ENCODE measurements at regions not wholly inside any gene's neighbourhood (a gene's known extent, or its start where the extent isn't known, plus 50 kb on each side); places are given as distances from the start of the nearest gene placed in this dataset.

GRCh38 chr12:98422359-98422758 is 93.0 kb upstream of the TMPO start:
- H3K27ac Mint-ChIP-seq: no peak overlapping the region
- peaks cover 34% of the 10 kb centered on the region for H3K4me1 Mint-ChIP-seq (ENCODE audit: low read depth)
- no peaks in the 10 kb centered on the region for H3K27me3 Mint-ChIP-seq
- intact Hi-C loops (cut with micrococcal nuclease): loop anchor here (10.0 kb wide), 1 partner anchor 52 kb away; no protein-coding TSS in a partner anchor
- H3K4me3 Mint-ChIP-seq: no peak overlapping the region
- no peaks in the 10 kb centered on the region for H3K36me3 Mint-ChIP-seq (ENCODE audit: low read depth)
- no peaks in the 10 kb centered on the region for H3K9me3 Mint-ChIP-seq

GRCh38 chr12:98422812-98423211 is 92.6 kb upstream of the TMPO start:
- Mint-ChIP-seq H3K4me1 (ENCODE audit: low read depth) (peaks cover 29% of the 10 kb centered on the region), H3K9me3 (no peaks in the 10 kb centered on the region), H3K4me3 (no peak overlapping the region), H3K36me3 (ENCODE audit: low read depth) (no peaks in the 10 kb centered on the region), H3K27me3 (no peaks in the 10 kb centered on the region), H3K27ac (no peak overlapping the region)
- intact Hi-C loops (cut with micrococcal nuclease): loop anchor here (10.0 kb wide), 1 partner anchor 52 kb away; no protein-coding TSS in a partner anchor

- H3K9me3 Mint-ChIP-seq: no peaks in the 10 kb centered on the region
- H3K27me3 Mint-ChIP-seq: no peaks in the 10 kb centered on the region
- H3K36me3 Mint-ChIP-seq (ENCODE audit: low read depth): no peaks in the 10 kb centered on the region
- intact Hi-C loops (cut with micrococcal nuclease): loop anchor here (10.0 kb wide), 1 partner anchor 51 kb away; no protein-coding TSS in a partner anchor
- H3K27ac Mint-ChIP-seq: no peak overlapping the region
- H3K4me1 Mint-ChIP-seq (ENCODE audit: low read depth): peaks cover 18% of the 10 kb centered on the region
- H3K4me3 Mint-ChIP-seq: no peak overlapping the region
Measured at GRCh38 chr12:98423963-98424362, 91.4 kb upstream of the TMPO start.

- peaks cover 8% of the 10 kb centered on the region for H3K4me1 Mint-ChIP-seq (ENCODE audit: low read depth)
- no peaks in the 10 kb centered on the region for H3K9me3 Mint-ChIP-seq
- H3K27me3 Mint-ChIP-seq: no peaks in the 10 kb centered on the region
- no peak overlapping the region for H3K4me3 Mint-ChIP-seq
- no peak overlapping the region for H3K27ac Mint-ChIP-seq
- intact Hi-C loops (cut with micrococcal nuclease): loop anchor here (1.0 to 10.0 kb wide), 2 partner anchors 50 to 91 kb away; no protein-coding TSS in a partner anchor
- no peaks in the 10 kb centered on the region for H3K36me3 Mint-ChIP-seq (ENCODE audit: low read depth)
Measured at GRCh38 chr12:98424726-98425401, 90.5 kb upstream of the TMPO start.

- Mint-ChIP-seq H3K4me1 (ENCODE audit: low read depth) (peaks cover 5% of the 10 kb centered on the region), H3K36me3 (ENCODE audit: low read depth) (no peaks in the 10 kb centered on the region), H3K27ac (no peak overlapping the region), H3K27me3 (no peaks in the 10 kb centered on the region), H3K9me3 (no peaks in the 10 kb centered on the region), H3K4me3 (no peak overlapping the region)
- intact Hi-C loops (cut with micrococcal nuclease): loop anchor here (1.0 to 10.0 kb wide), 2 partner anchors 49 to 90 kb away; no protein-coding TSS in a partner anchor
Measured at GRCh38 chr12:98425859-98426258, 89.5 kb upstream of the TMPO start.

GRCh38 chr12:98431089-98431488 is 84.3 kb upstream of the TMPO start:
- Mint-ChIP-seq H3K27ac (no peak overlapping the region), H3K4me3 (no peak overlapping the region), H3K4me1 (ENCODE audit: low read depth) (no peaks in the 10 kb centered on the region), H3K27me3 (no peaks in the 10 kb centered on the region), H3K36me3 (ENCODE audit: low read depth) (no peaks in the 10 kb centered on the region), H3K9me3 (peaks cover 10% of the 10 kb centered on the region)
- intact Hi-C loops (cut with micrococcal nuclease): no loop called here

GRCh38 chr12:98437166-98437565 is 78.2 kb upstream of the TMPO start:
- Mint-ChIP-seq H3K27ac (no peak overlapping the region), H3K4me3 (no peak overlapping the region), H3K27me3 (peaks cover 1% of the 10 kb centered on the region), H3K4me1 (ENCODE audit: low read depth) (peaks cover 42% of the 10 kb centered on the region), H3K36me3 (ENCODE audit: low read depth) (no peaks in the 10 kb centered on the region), H3K9me3 (peaks cover 10% of the 10 kb centered on the region)
- intact Hi-C loops (cut with micrococcal nuclease): no loop called here

- Mint-ChIP-seq H3K4me1 (ENCODE audit: low read depth) (peaks cover 50% of the 10 kb centered on the region), H3K27ac (peak overlapping the region; percentile 92), H3K4me3 (no peak overlapping the region), H3K27me3 (peaks cover 1% of the 10 kb centered on the region), H3K9me3 (peaks cover 10% of the 10 kb centered on the region), H3K36me3 (ENCODE audit: low read depth) (no peaks in the 10 kb centered on the region)
- intact Hi-C loops (cut with micrococcal nuclease): no loop called here
Measured at GRCh38 chr12:98437806-98438595, 77.4 kb upstream of the TMPO start.

GRCh38 chr12:98438656-98439230 is 76.6 kb upstream of the TMPO start:
- H3K4me1 Mint-ChIP-seq (ENCODE audit: low read depth): peaks cover 50% of the 10 kb centered on the region
- peaks cover 10% of the 10 kb centered on the region for H3K9me3 Mint-ChIP-seq
- peak overlapping the region; percentile 55 for H3K4me3 Mint-ChIP-seq
- peaks cover 1% of the 10 kb centered on the region for H3K27me3 Mint-ChIP-seq
- peak overlapping the region; percentile 92 for H3K27ac Mint-ChIP-seq
- H3K36me3 Mint-ChIP-seq (ENCODE audit: low read depth): no peaks in the 10 kb centered on the region
- intact Hi-C loops (cut with micrococcal nuclease): no loop called here

- H3K27me3 Mint-ChIP-seq: peaks cover 1% of the 10 kb centered on the region
- peaks cover 10% of the 10 kb centered on the region for H3K9me3 Mint-ChIP-seq
- H3K4me1 Mint-ChIP-seq (ENCODE audit: low read depth): peaks cover 50% of the 10 kb centered on the region
- intact Hi-C loops (cut with micrococcal nuclease): no loop called here
- H3K4me3 Mint-ChIP-seq: peak overlapping the region; percentile 55
- H3K36me3 Mint-ChIP-seq (ENCODE audit: low read depth): no peaks in the 10 kb centered on the region
- H3K27ac Mint-ChIP-seq: peak overlapping the region; percentile 92
Measured at GRCh38 chr12:98439471-98439951, 75.9 kb upstream of the TMPO start.

GRCh38 chr12:98439981-98440581 is 75.3 kb upstream of the TMPO start:
- Mint-ChIP-seq H3K27me3 (peaks cover 1% of the 10 kb centered on the region), H3K27ac (peak overlapping the region; percentile 92), H3K4me1 (ENCODE audit: low read depth) (peaks cover 50% of the 10 kb centered on the region), H3K36me3 (ENCODE audit: low read depth) (no peaks in the 10 kb centered on the region), H3K4me3 (peak overlapping the region; percentile 55), H3K9me3 (peaks cover 6% of the 10 kb centered on the region)
- intact Hi-C loops (cut with micrococcal nuclease): loop anchor here (1.0 to 5.0 kb wide), 2 partner anchors 62 to 75 kb away; partner anchors contain the start of gene TMPO

- intact Hi-C loops (cut with micrococcal nuclease): no loop called here
- Mint-ChIP-seq H3K36me3 (ENCODE audit: low read depth) (no peaks in the 10 kb centered on the region), H3K27me3 (peaks cover 3% of the 10 kb centered on the region), H3K4me1 (ENCODE audit: low read depth) (peaks cover 49% of the 10 kb centered on the region), H3K27ac (no peak overlapping the region), H3K9me3 (no peaks in the 10 kb centered on the region), H3K4me3 (no peak overlapping the region)
Measured at GRCh38 chr12:98446060-98446459, 69.3 kb upstream of the TMPO start.

GRCh38 chr12:98446682-98447081 is 68.7 kb upstream of the TMPO start:
- Mint-ChIP-seq H3K4me1 (ENCODE audit: low read depth) (peaks cover 46% of the 10 kb centered on the region), H3K27ac (no peak overlapping the region), H3K36me3 (ENCODE audit: low read depth) (no peaks in the 10 kb centered on the region), H3K4me3 (no peak overlapping the region), H3K9me3 (no peaks in the 10 kb centered on the region), H3K27me3 (peaks cover 3% of the 10 kb centered on the region)
- intact Hi-C loops (cut with micrococcal nuclease): no loop called here

Measured in dendritic cell treated with granulocyte-macrophage colony-stimulating factor and Interleukin-4, amounts not matched to agents 40 ng/mL and 50 ng/mL, for 4 days (primary cell).